ENCODE measurements at regions not wholly inside any gene's neighbourhood (a gene's known extent, or its start where the extent isn't known, plus 50 kb on each side); places are given as distances from the start of the nearest gene placed in this dataset.
"Not testable (repeated sequence)": the region's sequence is repeated elsewhere in the genome, so short reads cannot be mapped to it uniquely, and the experiment has no call there.

DNA sequence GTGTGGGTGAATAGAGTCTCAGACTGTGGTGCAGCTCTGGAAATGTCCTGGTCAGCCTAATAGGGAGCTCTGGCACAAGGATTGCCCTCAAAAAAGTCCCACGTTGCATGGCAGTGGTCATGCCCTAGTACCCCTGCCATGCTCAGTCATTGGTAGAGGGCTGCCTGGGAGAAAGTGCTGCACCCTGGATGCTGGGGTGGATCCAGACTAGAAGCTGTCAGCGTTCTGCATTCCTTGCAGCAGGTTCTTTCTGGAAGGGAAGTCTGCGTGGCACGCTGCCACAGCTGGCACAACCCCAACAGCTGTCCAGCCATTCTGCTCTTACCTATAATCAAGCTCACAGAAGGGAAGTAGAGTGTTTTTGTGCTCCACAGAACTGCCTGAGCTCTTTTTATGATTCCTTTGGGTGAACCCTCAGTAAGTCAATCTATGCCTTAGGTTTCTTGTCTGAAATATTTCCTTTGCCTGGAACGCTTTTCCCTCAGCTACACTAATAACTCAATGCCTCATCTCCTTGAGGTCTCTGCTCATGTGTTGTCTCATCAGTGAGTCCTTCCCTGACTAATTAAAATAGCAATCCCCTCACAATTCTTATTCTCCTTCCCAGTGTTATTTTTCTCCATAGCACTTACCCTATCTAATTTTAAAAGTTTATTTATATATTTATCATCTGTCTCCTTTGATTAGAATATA, 61.5 kb upstream of the JAK1 start:
- peaks cover 0 to 2% (median 0%) of the 10 kb centered on the region in 4 donors for H3K36me3 ChIP-seq
- TF ChIP-seq POLR2AphosphoS5 (IDR thresholded peaks at IDR 0.05) = peak in 2 of 4 donors; percentile 15 to 29
- TF ChIP-seq POLR2A (IDR thresholded peaks at IDR 0.05) = no peak
- TF ChIP-seq EP300 (IDR thresholded peaks at IDR 0.05) = no peak
- TF ChIP-seq, protein P1, sequence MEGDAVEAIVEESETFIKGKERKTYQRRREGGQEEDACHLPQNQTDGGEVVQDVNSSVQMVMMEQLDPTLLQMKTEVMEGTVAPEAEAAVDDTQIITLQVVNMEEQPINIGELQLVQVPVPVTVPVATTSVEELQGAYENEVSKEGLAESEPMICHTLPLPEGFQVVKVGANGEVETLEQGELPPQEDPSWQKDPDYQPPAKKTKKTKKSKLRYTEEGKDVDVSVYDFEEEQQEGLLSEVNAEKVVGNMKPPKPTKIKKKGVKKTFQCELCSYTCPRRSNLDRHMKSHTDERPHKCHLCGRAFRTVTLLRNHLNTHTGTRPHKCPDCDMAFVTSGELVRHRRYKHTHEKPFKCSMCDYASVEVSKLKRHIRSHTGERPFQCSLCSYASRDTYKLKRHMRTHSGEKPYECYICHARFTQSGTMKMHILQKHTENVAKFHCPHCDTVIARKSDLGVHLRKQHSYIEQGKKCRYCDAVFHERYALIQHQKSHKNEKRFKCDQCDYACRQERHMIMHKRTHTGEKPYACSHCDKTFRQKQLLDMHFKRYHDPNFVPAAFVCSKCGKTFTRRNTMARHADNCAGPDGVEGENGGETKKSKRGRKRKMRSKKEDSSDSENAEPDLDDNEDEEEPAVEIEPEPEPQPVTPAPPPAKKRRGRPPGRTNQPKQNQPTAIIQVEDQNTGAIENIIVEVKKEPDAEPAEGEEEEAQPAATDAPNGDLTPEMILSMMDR (IDR thresholded peaks at IDR 0.05) = no peak
- peaks cover 0 to 22% (median 15%) of the 10 kb centered on the region in 4 donors for H3K4me1 ChIP-seq
- no peaks in the 10 kb centered on the region for H3K9me3 ChIP-seq
- H3K4me3 ChIP-seq = no peak overlapping the region
- whole genome bisulfite sequencing, 2 donors = 19 to 58% methylated on average over 5 of the region's 5 CpGs
- H3K27me3 ChIP-seq = no peaks in the 10 kb centered on the region
- intact Hi-C loops (cut with DNase I) = no loop called here
- no peak overlapping the region for H3K27ac ChIP-seq
- peak; percentile 79 for DNase-seq

DNA sequence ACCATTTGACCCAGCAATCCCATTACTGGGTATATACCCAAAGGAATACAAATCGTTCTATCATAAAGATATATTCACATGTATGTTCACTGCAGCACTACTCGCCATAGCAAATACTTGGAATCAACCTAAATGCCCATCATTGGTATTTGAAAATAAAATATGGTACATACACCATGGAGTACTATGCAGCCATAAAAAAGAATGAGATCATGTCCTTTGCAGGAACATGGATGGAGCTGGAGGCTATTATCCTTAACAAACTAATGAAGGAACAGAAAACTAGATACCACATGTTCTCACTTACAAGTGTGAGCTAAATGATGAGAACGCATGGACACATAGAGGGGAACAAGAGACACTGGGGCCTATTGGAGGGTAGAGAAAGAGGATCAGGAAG, 63.1 kb upstream of the JAK1 start:
- intact Hi-C loops (cut with DNase I); H3K9me3 ChIP-seq; DNase-seq; H3K36me3 ChIP-seq; H3K4me3 ChIP-seq; H3K27ac ChIP-seq; H3K27me3 ChIP-seq: not testable (repeated sequence)
- WGBS, 2 donors = 95% methylated on average over 3 of the region's 3 CpGs
- peaks cover 0 to 22% (median 15%) of the 10 kb centered on the region in 4 donors for H3K4me1 ChIP-seq

DNA sequence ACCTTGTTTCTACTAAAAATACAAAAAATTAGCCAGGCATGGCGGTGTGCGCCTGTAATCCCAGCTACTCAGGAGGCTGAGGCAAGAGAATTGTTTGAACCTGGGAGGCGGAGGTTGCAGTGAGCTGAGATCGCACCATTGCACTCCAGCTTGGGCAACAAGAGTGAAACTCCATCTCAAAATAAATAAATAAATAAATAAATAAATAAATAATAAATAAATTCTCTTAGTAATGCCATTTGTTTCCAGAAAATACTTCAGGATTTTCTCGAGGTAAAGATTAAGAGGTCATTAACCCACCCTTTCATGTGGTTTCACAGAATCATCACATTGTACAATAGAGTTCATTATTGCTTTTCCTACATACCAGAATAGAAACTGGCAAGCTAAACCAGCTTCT, 68.5 kb upstream of the JAK1 start:
- H3K27me3 ChIP-seq; DNase-seq; H3K4me1 ChIP-seq; H3K9me3 ChIP-seq; intact Hi-C loops (cut with DNase I); H3K4me3 ChIP-seq; H3K27ac ChIP-seq: not testable (repeated sequence)
- WGBS, 2 donors = 88 to 90% methylated on average over 5 of the region's 5 CpGs
- H3K36me3 ChIP-seq = peaks cover 0 to 33% (median 0%) of the 10 kb centered on the region in 4 donors

DNA sequence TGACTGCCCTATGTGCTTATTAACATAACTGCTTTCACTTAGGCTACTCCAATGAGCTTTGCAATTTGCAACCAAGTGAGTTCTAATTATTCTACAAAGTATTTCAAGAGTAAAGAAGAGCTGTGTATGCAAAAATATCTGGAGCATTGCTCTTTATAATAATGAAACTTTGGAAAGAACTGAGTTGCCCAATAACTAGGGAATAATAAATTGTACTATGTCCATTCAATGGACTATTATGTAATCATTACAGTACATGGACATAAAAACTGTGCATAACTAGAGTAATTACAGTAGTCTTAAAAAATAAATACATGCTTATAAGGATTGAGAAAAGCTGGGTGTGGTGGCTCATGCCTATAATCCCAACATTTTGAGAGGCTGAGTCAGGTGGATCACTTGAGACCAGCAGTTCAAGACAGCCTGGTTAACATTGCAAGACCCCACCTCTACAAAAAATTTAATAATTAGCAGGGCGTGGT, 70.3 kb upstream of the JAK1 start:
- Histone ChIP-seq H3K27me3 (no peaks in the 10 kb centered on the region), H3K4me3 (no peak overlapping the region), H3K4me1 (peaks cover 0 to 13% (median 6%) of the 10 kb centered on the region in 4 donors), H3K9me3 (no peaks in the 10 kb centered on the region), H3K27ac (no peak overlapping the region), H3K36me3 (peaks cover 0 to 33% (median 0%) of the 10 kb centered on the region in 4 donors)
- intact Hi-C loops (cut with DNase I) = no loop called here
- TF ChIP-seq POLR2A (IDR thresholded peaks at IDR 0.05) = no peak
- TF ChIP-seq EP300 (IDR thresholded peaks at IDR 0.05) = no peak
- TF ChIP-seq POLR2AphosphoS5 (IDR thresholded peaks at IDR 0.05) = no peak
- TF ChIP-seq, protein P1 (IDR thresholded peaks at IDR 0.05) = no peak
- 88 to 93% methylated on average over 1 of the region's 1 CpG for WGBS, 2 donors
- no peak for DNase-seq

DNA sequence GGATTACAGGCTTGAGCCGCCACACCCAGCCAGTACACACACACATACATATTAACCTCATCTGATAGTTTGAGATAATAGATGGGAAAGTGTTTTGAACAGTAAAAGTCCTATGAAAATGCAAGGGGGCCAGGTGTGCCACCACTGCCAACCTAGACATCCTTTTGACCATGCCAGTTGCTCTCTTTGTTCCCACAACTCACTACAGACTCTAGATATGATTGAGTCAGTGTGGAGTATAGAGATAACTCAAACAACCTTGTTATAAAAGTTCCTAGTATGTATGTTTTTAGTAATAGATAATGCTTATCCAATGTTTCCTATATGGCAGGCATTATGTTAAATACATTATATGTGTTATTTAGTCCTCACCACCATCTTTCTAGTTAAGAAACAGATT, 72.7 kb upstream of the JAK1 start:
- no peak overlapping the region for H3K27ac ChIP-seq
- intact Hi-C loops (cut with DNase I) = no loop called here

More for the DNA sequence above, 72.7 kb upstream of the JAK1 start:
- DNase-seq = no peak
- peaks cover 0 to 28% (median 0%) of the 10 kb centered on the region in 4 donors for H3K36me3 ChIP-seq
- H3K4me3 ChIP-seq = no peak overlapping the region
- H3K4me1 ChIP-seq = peaks cover 0 to 13% (median 6%) of the 10 kb centered on the region in 4 donors
- H3K27me3 ChIP-seq = no peaks in the 10 kb centered on the region
- 95 to 97% methylated on average over 1 of the region's 1 CpG for WGBS, 2 donors
- H3K9me3 ChIP-seq = no peaks in the 10 kb centered on the region
- TF ChIP-seq POLR2AphosphoS5 (IDR thresholded peaks at IDR 0.05) = no peak
- TF ChIP-seq, protein P1 (IDR thresholded peaks at IDR 0.05) = no peak
- TF ChIP-seq EP300 (IDR thresholded peaks at IDR 0.05) = no peak
- TF ChIP-seq POLR2A (IDR thresholded peaks at IDR 0.05) = no peak

All from sigmoid colon (tissue), 6 donors.